ENCODE measurements at regions not wholly inside any gene's neighbourhood (a gene's known extent, or its start where the extent isn't known, plus 50 kb on each side); places are given as distances from the start of the nearest gene placed in this dataset.

DNA sequence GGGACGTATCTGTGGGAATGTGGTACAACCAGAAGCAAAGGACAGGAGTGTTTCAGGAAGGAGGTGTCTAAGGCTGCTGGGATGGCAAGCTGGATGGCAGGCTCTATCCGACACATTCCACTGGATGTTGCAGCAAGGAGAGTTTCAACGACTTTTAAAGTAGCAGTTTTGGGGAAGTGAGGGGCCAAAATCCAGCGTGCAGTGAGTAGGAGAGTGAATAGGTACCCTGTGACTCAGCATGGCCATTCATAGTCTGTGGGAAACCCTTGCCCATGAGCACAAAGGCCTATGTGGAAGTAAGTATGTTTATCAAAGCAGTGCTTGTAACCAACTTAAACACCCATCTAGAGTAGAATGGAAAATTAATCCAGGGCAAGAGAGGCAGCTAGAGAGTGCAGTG lies 664.7 kb downstream of the ACTL7B start:
- Histone ChIP-seq H3K4me1 (no peaks in the 10 kb centered on the region), H3K36me3 (no peaks in the 10 kb centered on the region), H3K27me3 (no peaks in the 10 kb centered on the region), H3K27ac (no peak overlapping the region), H3K4me3 (no peak overlapping the region), H3K9me3 (no peaks in the 10 kb centered on the region)
- no peak for DNase-seq (ENCODE audit: low spot score)
- TF ChIP-seq, protein P1, sequence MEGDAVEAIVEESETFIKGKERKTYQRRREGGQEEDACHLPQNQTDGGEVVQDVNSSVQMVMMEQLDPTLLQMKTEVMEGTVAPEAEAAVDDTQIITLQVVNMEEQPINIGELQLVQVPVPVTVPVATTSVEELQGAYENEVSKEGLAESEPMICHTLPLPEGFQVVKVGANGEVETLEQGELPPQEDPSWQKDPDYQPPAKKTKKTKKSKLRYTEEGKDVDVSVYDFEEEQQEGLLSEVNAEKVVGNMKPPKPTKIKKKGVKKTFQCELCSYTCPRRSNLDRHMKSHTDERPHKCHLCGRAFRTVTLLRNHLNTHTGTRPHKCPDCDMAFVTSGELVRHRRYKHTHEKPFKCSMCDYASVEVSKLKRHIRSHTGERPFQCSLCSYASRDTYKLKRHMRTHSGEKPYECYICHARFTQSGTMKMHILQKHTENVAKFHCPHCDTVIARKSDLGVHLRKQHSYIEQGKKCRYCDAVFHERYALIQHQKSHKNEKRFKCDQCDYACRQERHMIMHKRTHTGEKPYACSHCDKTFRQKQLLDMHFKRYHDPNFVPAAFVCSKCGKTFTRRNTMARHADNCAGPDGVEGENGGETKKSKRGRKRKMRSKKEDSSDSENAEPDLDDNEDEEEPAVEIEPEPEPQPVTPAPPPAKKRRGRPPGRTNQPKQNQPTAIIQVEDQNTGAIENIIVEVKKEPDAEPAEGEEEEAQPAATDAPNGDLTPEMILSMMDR (IDR thresholded peaks at IDR 0.05): no peak

- H3K4me1 ChIP-seq: no peaks in the 10 kb centered on the region
- no peaks in the 10 kb centered on the region for H3K27me3 ChIP-seq
- no peak for DNase-seq (ENCODE audit: low spot score)
- H3K9me3 ChIP-seq: no peaks in the 10 kb centered on the region
- no peaks in the 10 kb centered on the region for H3K36me3 ChIP-seq
- H3K4me3 ChIP-seq: no peak overlapping the region
- H3K27ac ChIP-seq: no peak overlapping the region
- TF ChIP-seq, protein P1 (IDR thresholded peaks at IDR 0.05): no peak
Measured at GRCh38 chr9:108188976-108189375, 666.8 kb downstream of the ACTL7B start.

DNA sequence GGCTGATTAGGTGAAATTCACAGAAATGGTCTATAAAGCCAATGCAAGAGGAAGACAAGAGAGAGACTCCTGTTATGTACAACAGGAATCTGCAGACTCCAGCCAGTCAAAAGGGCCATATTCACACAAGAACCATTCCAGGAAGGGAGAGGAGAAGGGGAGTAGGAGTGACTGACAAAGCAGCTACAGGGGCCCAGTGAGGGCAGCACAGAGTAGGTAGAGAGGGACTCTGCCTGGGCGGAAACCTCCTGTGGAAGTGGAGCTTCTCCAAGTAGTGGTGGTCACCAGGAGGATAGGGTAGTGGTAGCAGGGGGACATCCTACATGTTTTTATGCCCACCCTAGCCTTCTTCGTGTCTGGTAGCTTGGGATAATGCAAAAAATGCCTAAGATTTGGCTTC lies 667.3 kb downstream of the ACTL7B start:
- DNase-seq (ENCODE audit: low spot score): no peak

DNA sequence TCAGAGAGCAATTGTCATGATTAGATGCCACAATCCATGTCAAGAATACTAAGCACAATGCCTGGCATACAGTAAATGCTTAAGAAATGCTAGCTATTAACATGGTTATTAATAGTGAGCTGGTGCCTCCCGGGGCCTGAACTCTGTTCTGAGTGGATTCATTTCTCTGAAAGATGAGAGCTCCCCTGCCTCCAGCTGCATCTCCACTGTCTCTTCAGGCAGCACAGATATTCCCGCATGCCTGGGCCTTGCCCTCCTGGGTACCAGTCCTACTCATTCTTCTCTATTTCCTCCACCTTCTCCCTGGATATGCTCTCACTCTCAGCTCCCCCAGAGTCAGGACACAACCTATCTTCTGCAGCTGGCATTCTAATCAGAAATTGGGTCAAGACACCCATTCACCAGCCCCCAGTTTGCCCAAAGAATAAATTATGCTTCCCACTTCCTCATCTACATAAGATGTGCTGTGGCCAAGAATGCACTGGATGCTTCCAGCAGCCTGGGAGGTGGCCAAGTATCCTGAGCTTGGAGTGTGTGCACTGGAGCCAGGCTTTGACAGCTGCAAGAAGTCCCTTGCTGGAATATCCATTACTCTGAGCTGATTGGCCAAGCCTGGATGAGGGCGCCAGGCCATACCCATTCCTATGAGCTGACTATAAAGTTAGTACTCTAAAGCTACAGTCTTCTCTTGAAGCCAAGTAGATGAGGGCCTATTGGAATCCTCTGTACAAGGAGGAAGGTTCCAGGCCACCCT lies 669.0 kb downstream of the ACTL7B start:
- Histone ChIP-seq H3K4me1 (no peaks in the 10 kb centered on the region), H3K27ac (no peak overlapping the region), H3K9me3 (no peaks in the 10 kb centered on the region), H3K4me3 (no peak overlapping the region), H3K27me3 (no peaks in the 10 kb centered on the region), H3K36me3 (no peaks in the 10 kb centered on the region)
- TF ChIP-seq, protein P1 (IDR thresholded peaks at IDR 0.05): no peak
- DNase-seq (ENCODE audit: low spot score): no peak

More for the DNA sequence above, 667.3 kb downstream of the ACTL7B start:
- H3K9me3 ChIP-seq: no peaks in the 10 kb centered on the region
- H3K36me3 ChIP-seq: no peaks in the 10 kb centered on the region
- H3K4me1 ChIP-seq: no peaks in the 10 kb centered on the region
- H3K4me3 ChIP-seq: no peak overlapping the region
- H3K27ac ChIP-seq: no peak overlapping the region
- TF ChIP-seq, protein P1 (IDR thresholded peaks at IDR 0.05): no peak
- no peaks in the 10 kb centered on the region for H3K27me3 ChIP-seq

DNA sequence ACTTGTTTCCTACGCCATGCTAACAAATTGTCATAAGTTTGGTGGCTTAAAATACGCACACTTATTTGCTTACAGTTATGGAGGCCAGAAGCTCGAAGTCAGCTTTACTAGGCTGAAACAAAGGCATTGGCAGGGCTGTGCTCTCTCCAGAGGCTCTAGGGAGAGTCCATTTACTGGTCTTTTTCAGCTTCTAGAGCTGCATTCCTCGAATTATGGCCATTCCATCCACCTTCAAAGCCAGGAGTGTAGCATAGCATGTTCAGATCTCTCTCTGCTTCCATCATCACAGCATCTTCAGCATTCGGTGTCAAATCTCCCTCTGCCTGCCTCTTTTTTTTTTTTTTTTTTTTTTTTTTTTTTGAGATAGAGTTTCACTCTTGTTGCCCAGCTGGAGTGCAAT lies 670.2 kb downstream of the ACTL7B start:
- no peaks in the 10 kb centered on the region for H3K4me1 ChIP-seq
- no peak overlapping the region for H3K4me3 ChIP-seq
- H3K27me3 ChIP-seq: no peaks in the 10 kb centered on the region
- DNase-seq (ENCODE audit: low spot score): no peak
- H3K27ac ChIP-seq: no peak overlapping the region
- no peaks in the 10 kb centered on the region for H3K36me3 ChIP-seq
- H3K9me3 ChIP-seq: no peaks in the 10 kb centered on the region
- TF ChIP-seq, protein P1 (IDR thresholded peaks at IDR 0.05): no peak

DNA sequence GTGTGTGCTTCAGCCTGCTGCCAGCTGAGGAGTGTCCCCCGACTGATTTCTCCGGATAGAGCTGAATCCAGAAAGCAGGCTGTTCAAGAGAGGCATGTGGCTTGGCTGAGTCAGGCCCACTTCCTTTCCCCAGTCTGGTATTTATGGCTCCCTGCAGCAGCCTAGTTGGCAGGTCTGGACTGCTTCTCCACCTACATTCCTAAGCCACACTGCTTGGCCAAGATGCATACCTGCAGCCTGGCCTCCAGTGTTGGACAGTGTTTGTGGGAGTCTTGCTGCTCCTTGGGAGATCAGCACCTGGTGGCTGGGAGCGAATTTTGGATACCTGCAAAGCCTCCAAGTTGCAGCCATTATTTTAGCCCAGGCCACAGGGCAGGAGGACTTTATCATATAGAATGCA lies 670.8 kb downstream of the ACTL7B start:
- no peak for DNase-seq (ENCODE audit: low spot score)
- no peak overlapping the region for H3K27ac ChIP-seq
- no peak overlapping the region for H3K4me3 ChIP-seq
- no peaks in the 10 kb centered on the region for H3K4me1 ChIP-seq
- TF ChIP-seq, protein P1 (IDR thresholded peaks at IDR 0.05): no peak
- H3K36me3 ChIP-seq: no peaks in the 10 kb centered on the region
- no peaks in the 10 kb centered on the region for H3K27me3 ChIP-seq
- no peaks in the 10 kb centered on the region for H3K9me3 ChIP-seq
